Fibroblast of skin of left quadriceps (primary cell): ENCODE measurements at regions not wholly inside any gene's neighbourhood (a gene's known extent, or its start where the extent isn't known, plus 50 kb on each side); places are given as distances from the start of the nearest gene placed in this dataset.
"Not testable (repeated sequence)": the region's sequence is repeated elsewhere in the genome, so short reads cannot be mapped to it uniquely, and the experiment has no call there.

Experiments used
- DNase-seq, 2 experiments: peaks; one replicate each; pipeline ENCODE4 v3.0.0-alpha.2; 2013; ENCODE audit warnings: low read depth in 2 of 2

DNA sequence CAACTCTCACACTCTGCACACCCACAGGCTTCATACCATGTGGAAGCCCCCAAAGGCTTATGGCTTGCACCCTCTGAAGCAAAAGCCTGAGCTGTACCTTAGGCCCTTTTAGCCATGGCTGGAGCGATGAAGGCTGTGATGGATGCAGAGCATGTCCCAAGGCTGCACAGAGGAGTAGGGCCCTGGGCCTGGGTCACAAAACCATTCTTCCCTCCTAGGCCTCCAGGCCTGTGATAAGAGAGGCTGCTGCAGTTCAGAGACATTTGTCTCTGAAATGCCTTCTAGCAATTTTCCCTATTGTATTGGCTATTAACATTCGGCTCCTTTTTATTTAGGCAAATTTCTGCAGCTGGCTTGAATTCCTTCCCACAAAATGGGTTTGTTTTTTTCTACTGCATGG is 1707.7 kb downstream of the MRPL39 start:
- no peak for DNase-seq

DNA sequence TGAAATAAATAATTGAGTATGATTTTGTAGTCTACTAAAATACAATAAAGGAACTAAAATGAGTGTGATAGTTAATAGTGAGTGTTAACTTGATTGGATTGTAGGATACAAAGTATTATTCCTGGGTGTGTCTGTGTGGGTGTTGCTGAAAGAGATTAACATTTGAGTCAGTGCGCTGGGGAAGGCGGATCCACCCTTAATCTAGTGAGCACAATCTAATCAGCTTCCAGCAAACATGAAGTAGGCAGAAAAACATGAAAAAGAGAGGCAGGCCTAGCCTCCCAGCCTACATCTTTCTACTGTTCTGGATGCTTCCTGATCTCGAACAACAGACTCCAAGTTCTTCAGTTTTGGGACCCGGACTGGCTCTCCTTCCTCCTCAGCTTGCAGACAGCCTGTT is 1716.6 kb downstream of the MRPL39 start:
- DNase-seq = no peak

DNA sequence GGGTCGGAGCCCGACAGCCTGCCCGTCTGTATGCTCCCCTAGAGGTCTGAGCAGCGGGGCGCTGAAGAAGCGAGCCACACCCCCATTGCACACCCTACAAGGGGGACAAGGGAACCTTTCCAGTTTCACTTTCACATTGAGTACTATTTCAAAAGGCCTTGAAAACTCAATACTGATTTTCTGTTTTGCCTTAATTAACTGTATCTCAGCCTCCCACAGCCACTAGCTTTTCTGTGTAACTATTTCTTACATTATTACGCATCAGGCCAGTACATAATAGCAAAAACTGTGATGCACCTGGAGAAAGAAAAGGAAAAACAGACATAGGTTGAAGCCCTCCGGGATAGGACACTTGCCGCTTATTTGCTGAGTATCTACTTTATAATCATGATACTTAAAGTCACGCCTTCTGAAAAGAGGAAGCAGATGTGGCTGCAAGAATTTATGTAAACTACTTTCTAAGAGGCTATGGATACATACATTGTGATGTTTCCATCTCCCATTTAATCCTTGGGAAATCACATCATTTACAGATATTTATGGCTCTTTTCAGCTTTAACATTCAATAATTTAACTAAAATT is 1719.5 kb downstream of the MRPL39 start:
- no peak for DNase-seq

DNA sequence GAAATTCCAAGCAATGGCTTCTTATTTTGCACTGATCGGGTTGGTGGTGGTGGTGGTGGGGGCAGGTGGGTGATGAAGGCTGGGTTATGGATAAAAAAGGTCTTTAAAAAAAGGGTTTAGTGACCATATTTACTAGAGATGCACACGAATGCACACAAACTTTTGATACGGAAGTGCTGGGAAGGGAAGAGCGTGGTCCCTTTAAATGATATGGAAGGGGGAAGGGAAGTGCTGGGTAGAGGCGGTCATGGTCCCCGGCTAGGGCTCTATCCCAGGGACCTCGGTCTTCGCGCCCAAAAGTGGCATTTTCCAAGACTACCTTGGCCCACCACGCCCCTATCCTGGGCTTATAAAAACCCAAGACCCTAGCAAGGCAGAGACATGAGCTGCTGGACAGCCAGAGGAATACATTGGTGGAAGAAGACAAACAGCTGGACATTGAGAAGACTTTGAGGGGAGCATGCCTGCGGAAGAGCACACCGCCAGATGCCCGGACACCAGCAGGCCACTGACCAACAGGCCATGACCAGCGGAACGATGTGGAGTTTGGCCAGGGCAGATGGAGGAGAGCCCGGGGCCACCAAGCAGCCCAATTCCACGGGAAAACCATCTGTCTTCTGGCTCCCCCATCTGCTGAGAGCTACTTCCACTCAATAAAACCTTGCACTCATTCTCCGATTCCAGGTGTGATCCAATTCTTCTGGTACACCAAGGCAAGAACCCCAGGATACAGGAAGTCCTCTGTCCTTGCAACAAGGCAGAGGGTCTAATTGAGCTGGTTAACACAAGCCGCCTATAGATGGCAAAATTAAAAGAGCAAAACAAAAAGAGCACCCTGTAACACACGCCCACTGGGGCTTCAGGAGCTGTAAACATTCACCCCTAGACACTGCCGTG is 1720.2 kb downstream of the MRPL39 start:
- DNase-seq = no peak

DNA sequence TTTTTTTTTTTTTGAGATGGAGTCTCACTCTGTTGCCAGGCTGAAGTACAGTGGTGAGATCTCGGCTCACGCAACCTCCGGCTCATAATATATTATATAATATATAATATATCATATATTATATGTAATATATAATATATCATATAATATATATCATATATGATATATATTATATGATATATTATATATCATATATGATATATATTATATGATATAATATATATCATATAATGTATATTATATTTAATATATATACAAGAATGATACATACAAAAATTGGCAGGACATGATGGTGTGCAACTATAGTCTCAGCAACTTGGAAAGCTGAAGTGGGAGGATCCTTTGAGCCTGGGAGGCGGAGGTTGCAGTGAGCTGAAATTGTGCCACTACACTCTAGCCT is 1725.5 kb downstream of the MRPL39 start:
- no peak for DNase-seq

DNA sequence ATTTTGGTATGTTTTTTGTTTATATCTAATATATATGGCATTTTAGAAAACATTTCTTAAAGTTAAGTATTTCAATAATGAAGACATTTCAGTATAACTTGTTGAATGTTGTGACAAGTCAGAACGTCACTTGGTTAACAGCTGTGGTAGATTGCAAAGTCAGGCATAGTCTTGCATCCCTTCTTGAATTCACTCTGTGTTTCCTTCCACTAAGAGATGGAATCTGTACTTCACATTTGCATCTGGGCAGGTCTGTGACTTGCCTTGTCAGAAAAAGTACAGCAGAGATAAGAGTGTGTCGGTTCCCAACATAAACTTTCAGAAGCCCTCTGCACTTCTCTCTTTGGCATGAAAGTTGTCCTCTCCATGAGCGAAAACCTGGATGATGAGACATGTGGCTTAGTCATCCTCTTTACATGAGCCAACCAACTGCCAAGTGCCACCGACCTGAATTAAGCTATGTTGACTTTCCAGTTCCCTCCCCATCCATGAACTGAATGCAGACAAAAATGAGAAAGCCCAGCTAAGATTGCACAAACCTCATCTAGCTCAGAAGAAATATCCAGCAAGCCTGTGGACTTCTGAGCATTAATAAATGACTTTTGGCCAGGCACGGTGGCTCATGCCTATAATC is 1730.2 kb downstream of the MRPL39 start:
- no peak for DNase-seq

DNA sequence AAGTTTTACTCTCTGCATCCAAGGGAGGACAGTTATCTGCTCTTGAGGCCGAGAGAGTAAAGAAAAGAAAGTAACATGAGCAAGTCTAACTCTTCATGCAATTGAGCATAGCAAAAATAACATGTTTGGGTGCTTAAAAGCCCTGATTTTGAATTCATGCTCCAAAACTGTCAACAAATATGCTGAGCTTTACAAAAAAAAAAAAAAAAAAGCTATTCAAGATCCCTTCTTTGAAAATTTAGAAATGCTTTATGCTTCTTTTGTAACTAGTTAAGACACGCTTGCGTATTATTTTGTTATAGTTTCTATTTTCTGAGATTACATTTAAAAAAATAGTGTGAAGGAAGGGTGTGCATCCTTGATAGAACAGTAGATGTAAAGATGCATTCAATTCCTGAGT is 1733.0 kb downstream of the MRPL39 start:
- no peak for DNase-seq

DNA sequence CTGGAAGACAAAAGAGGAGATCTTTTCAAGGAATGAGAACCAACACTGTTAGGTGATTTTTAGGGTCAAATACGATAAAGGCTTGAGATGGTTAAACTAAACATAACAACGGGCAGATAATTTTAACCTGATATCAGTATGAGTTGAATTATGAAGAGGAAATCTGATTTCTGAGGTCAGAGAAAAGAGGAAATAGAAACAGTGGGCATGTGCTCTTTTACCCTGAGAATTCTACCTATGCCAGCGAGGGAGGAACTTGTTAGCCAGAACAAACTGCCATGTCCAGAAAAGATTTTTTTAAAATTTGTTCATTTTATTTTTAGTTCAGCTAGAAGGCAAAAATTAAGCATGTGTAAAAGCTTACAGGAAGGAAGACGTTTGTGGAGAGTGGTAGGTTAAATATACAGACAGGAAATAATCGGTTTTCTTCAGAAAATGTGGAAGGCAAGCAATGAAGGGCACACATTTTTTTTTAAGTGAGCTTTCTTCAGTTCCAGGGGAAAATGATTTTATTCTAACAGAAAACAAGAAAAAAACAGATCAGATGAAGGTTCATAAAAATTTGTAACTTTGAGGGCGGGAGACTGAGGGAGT is 1745.3 kb downstream of the MRPL39 start:
- DNase-seq = no peak

DNA sequence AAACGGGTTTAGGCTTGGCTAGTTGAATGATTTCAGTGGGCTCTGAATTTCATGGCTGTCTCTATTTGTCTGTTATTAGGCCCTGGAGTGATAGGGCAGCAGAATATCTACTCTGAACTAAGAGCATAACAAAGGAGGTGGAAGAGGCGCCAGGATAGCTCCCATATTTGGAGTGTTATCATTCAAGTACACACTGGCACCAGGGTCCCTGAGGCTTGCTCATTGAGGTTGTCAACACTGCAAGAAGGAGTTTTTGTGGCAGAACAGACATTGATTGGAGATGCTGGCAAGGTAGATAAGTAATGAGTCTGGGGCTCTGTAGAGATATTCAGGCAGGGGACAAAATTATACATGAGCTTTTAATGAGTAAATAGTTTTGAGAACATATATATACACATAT is 1748.4 kb downstream of the MRPL39 start:
- DNase-seq = no peak

DNA sequence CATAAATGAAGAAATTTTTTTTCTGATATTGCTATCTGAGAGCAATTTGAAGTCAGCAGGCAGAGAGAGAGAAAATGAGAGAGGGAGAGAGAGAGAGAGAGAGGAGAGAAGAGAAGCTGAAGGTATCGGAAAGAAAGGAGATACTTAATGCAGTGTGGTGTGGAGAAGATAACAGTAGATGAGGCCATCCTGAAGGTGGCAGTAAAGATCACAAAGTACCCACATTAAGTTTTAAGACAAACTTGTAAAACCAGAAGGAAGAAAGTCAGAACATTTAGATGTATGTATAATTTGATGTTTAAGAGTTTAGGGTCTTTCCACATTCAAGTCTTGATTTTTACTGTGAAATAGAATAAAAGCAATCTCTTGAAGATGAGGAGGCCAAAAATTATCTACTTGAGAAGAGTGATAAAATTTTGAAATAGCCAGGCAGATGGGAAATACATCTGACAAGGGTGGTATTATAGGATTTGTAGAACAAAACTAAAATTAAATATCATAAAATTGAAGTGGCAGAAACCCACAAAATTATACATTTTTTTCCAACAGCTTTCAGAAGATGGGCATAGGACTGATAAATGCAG is 1753.4 kb downstream of the MRPL39 start:
- peak; percentile 3 to 4 for DNase-seq

DNA sequence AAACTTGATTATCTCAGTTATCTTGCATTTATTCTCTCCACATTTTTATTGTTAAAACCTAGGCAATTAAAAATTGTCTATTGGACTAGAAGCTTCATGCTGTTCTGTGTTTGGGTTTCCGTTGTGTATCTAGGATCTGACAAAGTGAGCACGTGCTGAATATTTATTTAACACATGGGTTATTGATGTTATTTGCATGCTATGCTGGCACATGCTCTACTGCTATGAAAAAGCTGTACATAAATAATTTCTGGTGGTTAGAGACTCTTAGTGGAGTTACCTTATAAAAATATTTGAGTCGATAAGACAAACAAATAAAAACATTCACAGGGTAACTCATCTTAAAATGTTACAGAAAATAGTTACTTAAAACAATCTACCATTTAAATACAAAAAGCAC is 1769.7 kb downstream of the MRPL39 start:
- DNase-seq = no peak

DNA sequence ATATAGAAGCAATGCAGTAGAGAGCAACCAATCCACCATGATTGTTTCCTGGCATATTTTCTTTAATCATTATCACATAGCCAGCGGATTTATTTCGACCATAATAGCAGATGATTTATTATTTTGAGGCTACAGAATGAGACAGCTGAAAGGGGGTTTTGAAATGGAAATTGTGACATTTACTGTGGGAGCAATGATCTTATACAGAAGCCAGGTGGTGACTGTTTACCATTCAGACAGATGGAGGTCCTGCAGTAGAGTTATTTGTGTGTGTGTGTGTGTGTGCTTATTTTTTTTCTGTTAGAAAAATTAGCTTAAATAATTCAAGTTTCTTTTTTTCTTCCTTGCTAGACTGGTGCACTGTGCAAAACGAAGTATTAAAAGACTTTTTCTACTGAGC is 1784.5 kb downstream of the MRPL39 start:
- DNase-seq = no peak

DNA sequence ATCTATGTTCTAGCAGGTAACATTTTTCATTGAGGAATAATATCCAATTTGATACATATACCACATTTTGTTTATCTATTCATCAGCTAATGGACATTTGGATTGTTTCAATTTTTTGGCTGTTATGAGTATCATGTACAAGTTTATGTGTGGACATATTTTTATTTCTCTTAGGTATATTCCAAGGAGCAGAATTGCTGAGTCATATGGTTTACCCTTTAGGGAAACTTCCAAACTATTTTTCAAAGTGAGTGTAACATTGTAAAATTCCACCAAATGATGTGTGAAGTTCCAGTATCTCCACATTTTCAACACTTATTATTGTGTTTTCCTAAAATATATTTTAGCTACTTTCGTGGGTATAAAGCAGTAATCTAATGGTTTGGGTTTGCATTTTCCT is 1789.9 kb downstream of the MRPL39 start:
- no peak for DNase-seq

DNA sequence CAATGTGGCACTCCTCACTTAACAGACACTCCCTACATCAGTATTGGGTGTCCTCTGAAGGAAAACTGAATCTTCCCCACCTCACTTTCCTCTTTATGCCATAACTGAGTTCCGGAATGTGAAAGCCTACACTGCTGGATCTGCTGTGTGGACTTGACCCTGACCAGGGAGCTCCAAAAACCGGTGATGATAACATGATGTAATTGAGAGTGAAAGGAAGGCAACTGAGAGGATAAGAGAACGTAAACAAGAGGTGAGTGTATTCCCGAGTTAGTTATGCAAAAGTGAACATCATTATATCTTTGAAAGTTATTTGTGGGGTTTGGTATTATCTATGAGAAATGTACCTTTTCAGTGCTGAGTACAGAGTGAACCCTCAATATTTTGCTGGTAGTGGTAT is 1794.8 kb downstream of the MRPL39 start:
- no peak for DNase-seq

DNA sequence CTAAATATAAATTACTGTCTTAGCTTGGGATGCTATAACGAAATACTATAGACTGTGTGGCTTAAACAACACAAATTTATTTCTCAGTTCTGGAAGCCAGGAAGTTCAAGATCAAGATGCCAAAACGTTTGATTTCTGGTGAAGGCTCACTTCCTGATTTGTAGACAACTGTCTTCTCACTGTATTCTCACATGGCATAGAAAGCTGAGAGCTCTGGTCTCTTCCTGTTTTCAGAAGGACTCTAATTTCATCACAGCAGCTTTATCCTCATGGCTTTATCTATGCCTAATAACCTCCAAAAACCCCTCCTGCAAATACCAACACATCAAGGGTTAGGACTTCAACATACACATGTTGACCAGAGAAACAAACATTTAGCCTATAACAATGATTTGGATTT is 1795.5 kb downstream of the MRPL39 start:
- no peak for DNase-seq

DNA sequence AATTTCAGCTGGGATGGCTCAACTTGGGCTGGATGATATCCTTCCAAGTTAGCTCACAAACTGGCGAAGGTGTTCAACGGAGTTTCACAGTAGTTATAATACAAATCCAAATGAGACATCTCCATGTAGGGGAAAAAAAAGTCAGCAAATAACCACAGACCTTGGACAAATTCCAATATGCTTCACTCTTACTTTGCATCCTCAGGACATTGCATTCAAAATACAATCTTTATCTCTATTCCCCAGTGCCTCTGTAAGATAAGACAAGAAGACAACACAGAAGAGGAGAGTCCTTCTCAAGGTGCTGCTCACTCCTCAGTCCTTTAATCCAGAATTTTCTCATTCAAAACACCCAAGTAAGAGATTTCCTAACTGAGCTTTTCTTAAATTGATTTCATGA is 1797.7 kb downstream of the MRPL39 start:
- no peak for DNase-seq

DNA sequence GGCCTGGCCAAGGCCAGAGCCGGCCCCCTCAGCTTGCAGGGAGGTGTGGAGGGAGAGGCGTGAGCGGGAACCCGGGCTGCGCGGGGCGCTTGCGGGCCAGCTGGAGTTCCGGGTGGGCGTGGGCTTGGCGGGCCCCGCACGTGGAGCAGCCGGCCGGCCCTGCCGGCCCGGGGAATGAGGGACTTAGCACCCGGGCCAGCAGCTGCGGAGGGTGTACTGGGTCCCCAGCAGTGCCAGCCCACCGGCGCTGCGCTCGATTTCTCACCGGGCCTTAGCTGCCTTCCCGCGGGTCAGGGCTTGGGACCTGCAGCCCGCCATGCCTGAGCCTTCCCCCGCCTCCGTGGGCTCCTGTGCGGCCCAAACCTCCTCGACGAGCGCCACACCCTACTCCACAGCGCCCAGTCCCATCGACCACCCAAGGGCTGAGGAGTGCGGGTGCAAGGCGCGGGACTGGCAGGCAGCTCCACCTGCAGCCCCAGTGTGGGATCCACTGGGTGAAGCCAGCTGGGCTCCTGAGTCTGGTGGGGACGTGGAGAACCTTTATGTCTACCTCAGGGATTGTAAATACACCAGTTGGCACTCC is 1800.2 kb downstream of the MRPL39 start:
- DNase-seq = not testable (repeated sequence)

DNA sequence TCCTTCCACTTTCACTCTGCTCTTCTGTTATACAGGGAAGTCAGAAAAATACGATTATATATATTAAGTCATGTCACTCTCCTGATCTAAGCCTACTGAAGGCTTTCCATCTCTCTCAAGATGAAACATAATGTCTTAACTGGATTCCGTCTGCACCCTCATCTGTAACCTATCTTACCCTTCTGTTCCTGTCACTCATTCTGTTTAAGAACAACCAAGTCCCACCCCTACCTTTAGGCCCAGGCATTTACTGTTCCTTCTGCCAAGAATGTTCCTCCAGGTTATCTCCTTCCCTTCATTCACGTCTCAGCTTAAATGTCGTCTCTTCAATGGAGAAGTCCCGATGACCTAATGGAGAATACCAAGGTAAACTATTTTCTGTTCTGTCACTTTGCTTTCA is 1802.4 kb downstream of the MRPL39 start:
- DNase-seq = no peak

DNA sequence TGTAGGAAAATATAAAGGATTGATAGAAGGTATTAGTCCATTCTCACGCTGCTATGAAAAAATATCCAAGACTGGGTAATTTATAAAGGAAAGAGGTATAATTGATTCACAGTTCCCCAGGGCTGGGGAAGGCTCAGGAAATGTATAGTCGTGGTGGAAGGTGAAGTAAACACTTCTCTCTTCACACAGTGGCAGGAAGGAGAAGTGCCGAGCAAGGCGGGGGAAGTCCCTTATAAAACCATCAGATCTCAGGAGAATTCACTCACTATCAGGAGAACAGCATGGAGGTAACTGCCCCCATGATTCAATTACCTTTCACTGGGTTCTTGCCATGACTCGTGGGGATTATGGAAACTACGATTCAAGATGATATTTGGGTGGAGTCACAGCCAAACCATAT is 1806.0 kb downstream of the MRPL39 start:
- DNase-seq = no peak

DNA sequence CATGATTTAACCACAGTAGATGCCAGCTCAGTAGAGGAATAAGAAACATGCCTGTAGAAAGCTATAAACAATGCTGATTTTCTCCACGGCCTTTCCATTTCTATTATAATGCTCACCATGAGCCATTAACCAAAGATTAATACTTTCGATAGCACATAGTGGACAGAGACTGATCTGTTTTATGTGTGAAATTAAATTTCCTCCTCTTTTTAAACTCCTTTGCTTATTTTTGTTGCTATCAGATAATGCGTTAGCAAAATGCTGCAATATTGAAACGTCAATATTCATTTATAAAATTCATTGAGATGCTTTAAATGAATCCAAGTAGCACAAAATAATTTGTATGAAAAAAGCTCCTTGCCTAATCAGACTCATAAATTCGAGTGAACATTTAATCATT is 1807.9 kb downstream of the MRPL39 start:
- no peak for DNase-seq

DNA sequence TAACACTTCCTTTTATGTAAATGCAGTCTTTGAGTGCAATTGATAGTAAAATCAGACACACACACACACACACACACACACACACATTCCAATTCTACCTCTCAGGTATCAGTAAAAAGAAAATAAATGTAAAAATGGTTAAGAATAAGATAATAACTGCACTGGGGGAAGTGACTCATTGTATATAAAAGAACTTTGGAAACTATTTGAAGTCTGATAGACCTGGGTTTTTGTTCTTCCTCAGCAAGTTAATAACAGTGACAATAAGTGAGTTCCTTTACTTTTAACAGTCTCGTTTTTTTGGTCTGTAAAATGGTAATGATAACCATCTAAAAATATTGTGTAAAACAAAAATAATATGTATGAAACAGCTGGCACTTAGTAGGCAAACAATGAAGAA is 1815.0 kb downstream of the MRPL39 start:
- no peak for DNase-seq

DNA sequence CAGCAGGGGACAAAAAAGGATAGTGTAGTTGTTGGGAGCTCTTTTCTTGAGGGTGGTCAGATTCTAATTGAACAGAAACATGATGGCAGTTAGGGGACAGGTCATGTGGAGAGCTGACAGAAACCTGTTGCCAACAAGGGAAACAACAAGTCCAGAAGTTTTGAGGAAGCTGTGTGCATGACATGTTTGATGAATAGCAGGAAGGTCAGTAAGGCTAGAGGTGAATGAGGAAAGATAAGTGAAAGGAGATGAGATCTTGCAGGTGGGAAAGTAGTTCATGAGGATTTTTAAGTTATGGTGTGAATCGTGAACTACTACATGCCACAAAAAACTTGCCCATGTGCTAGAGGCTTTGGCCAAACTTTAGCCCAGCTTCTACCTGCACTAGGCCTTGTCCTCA is 1817.4 kb downstream of the MRPL39 start:
- DNase-seq = no peak
